Kidney (tissue), 13 donors: ENCODE measurements at regions not wholly inside any gene's neighbourhood (a gene's known extent, or its start where the extent isn't known, plus 50 kb on each side); places are given as distances from the start of the nearest gene placed in this dataset.

Experiments used
- DNase-seq, 5 donors: peaks; one replicate each; pipeline ENCODE4 v3.0.0-alpha.2; 2013 to 2020
- FAIRE-seq: peaks from 2 replicates; lab custom pipeline; 2012; peaks lifted over from hg19 to GRCh38; lab: Jason Lieb, UNC
- H3K27ac ChIP-seq, 2 donors: one replicate each; pipeline ENCODE4 v1.7.0; 2013; ENCODE audit warnings: low read depth in 2 of 2, low read length in 2 of 2, inconsistent platforms in 1 of 2
- H3K27me3 ChIP-seq: one replicate; pipeline ENCODE4 v1.7.1; 2013; ENCODE audit warnings: low read length, inconsistent platforms; ENCODE audit not compliant: control insufficient read depth, insufficient read depth
- H3K36me3 ChIP-seq, 3 donors: one replicate each; pipeline versions ENCODE4 v1.7.0 to v1.7.1; 2013; ENCODE audit warnings: low read length in 3 of 3, control low read depth in 1 of 3, inconsistent platforms in 1 of 3; ENCODE audit not compliant: insufficient read depth in 3 of 3, control insufficient read depth in 2 of 3
- H3K4me1 ChIP-seq, 3 donors: one replicate each; pipeline versions ENCODE4 v1.7.0 to v1.7.1; 2013; ENCODE audit warnings: low read length in 3 of 3, inconsistent platforms in 1 of 3, low read depth in 1 of 3; ENCODE audit not compliant: control insufficient read depth in 2 of 3, insufficient read depth in 2 of 3
- H3K4me3 ChIP-seq, 3 donors: one replicate each; pipeline versions ENCODE4 v1.7.0 to v1.8.1; 2013; ENCODE audit warnings: low read length in 3 of 3, control low read depth in 1 of 3, inconsistent platforms in 1 of 3
- H3K9ac ChIP-seq, 3 donors: one replicate each; pipeline versions ENCODE4 v1.7.0 to v1.7.1; 2013; ENCODE audit warnings: low read length in 3 of 3, control low read depth in 1 of 3, inconsistent platforms in 1 of 3
- H3K9me3 ChIP-seq, 3 donors: one replicate each; pipeline versions ENCODE4 v1.7.0 to v1.7.1; 2013; ENCODE audit warnings: low read length in 3 of 3, control low read depth in 1 of 3, inconsistent platforms in 1 of 3; ENCODE audit not compliant: control insufficient read depth in 2 of 3, insufficient read depth in 1 of 3
- CTCF ChIP-seq: IDR thresholded peaks from 3 replicates; pipeline ENCODE4 v1.5.1; 2012; ENCODE audit warnings: mild to moderate bottlenecking, moderate library complexity, borderline replicate concordance; ENCODE audit not compliant: insufficient read depth; ENCODE audit errors: extremely low read depth
- intact Hi-C: fragments of 100-400 bp; cut with DNase I; formaldehyde crosslinking; loops from one replicate; pipeline ENCODE4 v1.11.1; 2022
- donor health status: control.
- donor health status: control.
- donor health status: control.
- donor health status: control.
- donor health status: control.
- donor health status: DM: yes; HTN: yes; CAD: no.
- donor health status: Normal renal cell carcinoma (clear cell type).

- no peaks in the 10 kb centered on the region for H3K36me3 ChIP-seq
- no peaks in the 10 kb centered on the region for H3K9me3 ChIP-seq
- intact Hi-C loops: no loop called here
- no peak overlapping the region for H3K9ac ChIP-seq
- DNase-seq (no peak), FAIRE-seq (no peak)
- H3K4me1 ChIP-seq: no peaks in the 10 kb centered on the region
- H3K27me3 ChIP-seq: no peaks in the 10 kb centered on the region
- no peak for TF ChIP-seq CTCF
- no peak overlapping the region for H3K4me3 ChIP-seq
- H3K27ac ChIP-seq: no peak overlapping the region
Observed at GRCh38 chr9:14498824-14499223, 184.9 kb upstream of the NFIB start.

- intact Hi-C loops: no loop called here
- no peak overlapping the region for H3K4me3 ChIP-seq
Observed at GRCh38 chr9:14497476-14497875, 183.5 kb upstream of the NFIB start.

GRCh38 chr9:14488421-14489190 is 174.7 kb upstream of the NFIB start:
- no peaks in the 10 kb centered on the region for H3K4me1 ChIP-seq
- no peaks in the 10 kb centered on the region for H3K9me3 ChIP-seq
- TF ChIP-seq CTCF: no peak
- H3K27ac ChIP-seq: no peak overlapping the region
- H3K4me3 ChIP-seq: no peak overlapping the region
- FAIRE-seq (no peak), DNase-seq (no peak)
- H3K36me3 ChIP-seq: no peaks in the 10 kb centered on the region
- no peaks in the 10 kb centered on the region for H3K27me3 ChIP-seq
- no peak overlapping the region for H3K9ac ChIP-seq
- intact Hi-C loops: no loop called here

More at GRCh38 chr9:14497476-14497875, 183.5 kb upstream of the NFIB start:
- H3K27ac ChIP-seq: no peak overlapping the region
- no peak overlapping the region for H3K9ac ChIP-seq
- no peaks in the 10 kb centered on the region for H3K9me3 ChIP-seq
- no peak for TF ChIP-seq CTCF
- FAIRE-seq (no peak), DNase-seq (no peak)
- H3K4me1 ChIP-seq: no peaks in the 10 kb centered on the region
- no peaks in the 10 kb centered on the region for H3K36me3 ChIP-seq
- no peaks in the 10 kb centered on the region for H3K27me3 ChIP-seq
